Activated CD8-positive, alpha-beta T cell treated with anti-CD3 and anti-CD28 coated beads, Interleukin-2, amount 10 ng/mL, durations not matched to agents 7 days and 5 days (primary cell): ENCODE measurements at regions not wholly inside any gene's neighbourhood (a gene's known extent, or its start where the extent isn't known, plus 50 kb on each side); places are given as distances from the start of the nearest gene placed in this dataset.
"Not testable (repeated sequence)": the region's sequence is repeated elsewhere in the genome, so short reads cannot be mapped to it uniquely, and the experiment has no call there.

ENCODE experiments used
- ATAC-seq: fragments of 150-1000 bp; cut with Tn5 transposase; one replicate; pipeline ENCODE4 v1.10.0; 2021; ENCODE audit warnings: moderate library complexity
- CTCF ChIA-PET: fragments of 350-600 bp; sonication (Branson Sonifier 250); formaldehyde crosslinking; loops from one replicate; lab custom pipeline; 2021; ENCODE audit warnings: antibody characterized with exemption; lab: Charles Lee
- POLR2A ChIA-PET: fragments of 350-600 bp; sonication (Branson Sonifier 250); formaldehyde crosslinking; loops from one replicate; lab custom pipeline; 2021; ENCODE audit warnings: antibody characterized with exemption; lab: Charles Lee
- DNase-seq: peaks from one replicate; pipeline ENCODE4 v3.0.0-alpha.2; 2020
- H3K27ac Mint-ChIP-seq: one replicate; pipeline ENCODE4 v1.8.0; 2021; ENCODE audit warnings: mild to moderate bottlenecking, mixed read lengths
- H3K27me3 Mint-ChIP-seq: one replicate; pipeline ENCODE4 v1.8.0; 2021; ENCODE audit warnings: low read depth, mixed read lengths
- H3K36me3 Mint-ChIP-seq: one replicate; pipeline ENCODE4 v1.8.0; 2021; ENCODE audit warnings: low read depth, mixed read lengths
- H3K4me1 Mint-ChIP-seq: one replicate; pipeline ENCODE4 v1.8.0; 2021; ENCODE audit warnings: low read depth, mixed read lengths
- H3K4me3 Mint-ChIP-seq: one replicate; pipeline ENCODE4 v1.8.0; 2021; ENCODE audit warnings: mild to moderate bottlenecking, mixed read lengths
- H3K9me3 Mint-ChIP-seq: one replicate; pipeline ENCODE4 v1.8.0; 2022; ENCODE audit warnings: mixed read lengths; ENCODE audit not compliant: insufficient read depth

DNA sequence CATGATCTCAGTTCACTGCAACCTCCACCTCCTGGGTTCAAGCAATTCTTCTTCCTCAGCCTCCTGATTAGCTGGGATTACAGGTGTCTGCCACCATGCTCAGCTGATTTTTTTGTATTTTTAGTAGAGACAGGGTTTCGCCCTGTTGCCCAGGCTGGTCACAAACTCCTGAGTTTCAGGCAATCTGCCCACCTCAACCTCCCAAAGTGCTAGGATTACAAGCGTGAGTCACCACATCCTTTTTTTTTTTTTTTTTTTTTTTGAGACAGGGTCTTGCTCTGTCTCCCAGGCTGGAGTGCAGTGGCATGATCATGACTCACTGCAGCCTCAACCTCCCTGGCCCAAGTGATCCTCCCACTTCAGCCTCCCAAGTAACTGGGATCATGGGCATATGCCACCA, 298.9 kb downstream of the SPRY1 start:
- H3K36me3 Mint-ChIP-seq, H3K27me3 Mint-ChIP-seq, ATAC-seq, DNase-seq, H3K4me1 Mint-ChIP-seq, H3K4me3 Mint-ChIP-seq, H3K27ac Mint-ChIP-seq, CTCF ChIA-PET, POLR2A ChIA-PET, H3K9me3 Mint-ChIP-seq: not testable (repeated sequence)

DNA sequence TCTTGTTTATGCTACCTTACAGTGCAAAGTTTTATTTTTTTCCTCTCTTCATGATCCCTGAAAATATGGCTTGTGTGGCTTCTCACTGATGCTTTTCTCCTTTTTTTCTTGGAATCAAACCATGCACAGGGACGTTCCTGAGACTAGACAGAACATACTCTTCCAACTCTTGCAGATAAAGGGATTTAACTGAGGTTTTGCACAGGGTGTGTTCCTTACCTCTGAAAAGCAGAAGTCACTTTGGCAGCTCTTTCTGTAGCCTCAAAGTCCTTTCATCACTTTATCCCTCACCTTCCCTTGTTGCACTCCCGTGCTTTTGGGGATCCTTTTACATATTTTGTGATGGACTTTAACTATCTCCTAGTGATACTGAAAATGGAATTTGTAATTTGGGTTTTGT, 300.1 kb downstream of the SPRY1 start:
- no peak overlapping the region for H3K27ac Mint-ChIP-seq
- CTCF ChIA-PET: no interaction called here
- no peak for ATAC-seq
- H3K4me3 Mint-ChIP-seq: no peak overlapping the region
- H3K27me3 Mint-ChIP-seq: peaks cover 8% of the 10 kb centered on the region
- H3K4me1 Mint-ChIP-seq: peaks cover 5% of the 10 kb centered on the region
- H3K36me3 Mint-ChIP-seq: no peaks in the 10 kb centered on the region
- no peak for DNase-seq
- H3K9me3 Mint-ChIP-seq: no peaks in the 10 kb centered on the region
- POLR2A ChIA-PET: no interaction called here

DNA sequence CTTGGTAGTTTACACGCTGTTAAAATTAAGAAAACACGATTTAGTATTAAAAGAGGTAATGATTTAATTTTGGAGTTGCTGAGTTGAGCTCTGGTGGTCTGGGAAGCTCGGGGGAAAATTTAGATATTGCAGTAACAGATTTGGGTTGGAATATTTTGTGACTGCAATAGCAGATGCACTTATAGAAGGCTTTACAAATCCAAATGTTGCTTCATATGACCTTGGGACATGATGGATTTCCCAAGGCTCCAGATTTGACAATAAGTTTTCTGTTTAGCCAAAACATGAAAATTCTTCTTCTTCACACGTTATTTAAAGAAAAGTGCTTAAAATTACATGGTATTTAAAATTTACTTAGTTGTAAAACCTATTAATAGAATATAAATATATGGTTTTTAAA, 302.0 kb downstream of the SPRY1 start:
- ATAC-seq (no peak), DNase-seq (no peak)
- Mint-ChIP-seq H3K4me3 (no peak overlapping the region), H3K9me3 (no peaks in the 10 kb centered on the region), H3K4me1 (peaks cover 5% of the 10 kb centered on the region), H3K27ac (no peak overlapping the region), H3K27me3 (peaks cover 12% of the 10 kb centered on the region), H3K36me3 (no peaks in the 10 kb centered on the region)
- ChIA-PET CTCF (no interaction called here), POLR2A (no interaction called here)

- ATAC-seq (no peak), DNase-seq (no peak)
- CTCF ChIA-PET: no interaction called here
- POLR2A ChIA-PET: interaction anchor here (0.6 kb wide), 1 partner anchor 74 kb away, joined by 3 read pairs; no protein-coding TSS in a partner anchor
- Mint-ChIP-seq H3K4me3 (no peak overlapping the region), H3K4me1 (peaks cover 5% of the 10 kb centered on the region), H3K27me3 (peaks cover 16% of the 10 kb centered on the region), H3K9me3 (no peaks in the 10 kb centered on the region), H3K27ac (no peak overlapping the region), H3K36me3 (no peaks in the 10 kb centered on the region)
These were observed 303.5 kb downstream of the SPRY1 start for GRCh38 chr4:123699880-123700771.

GRCh38 chr4:123701131-123701575, 304.6 kb downstream of the SPRY1 start:
- POLR2A ChIA-PET: interaction anchor here (0.6 kb wide), 1 partner anchor 75 kb away, joined by 3 read pairs; no protein-coding TSS in a partner anchor
- CTCF ChIA-PET: no interaction called here
- no peak for ATAC-seq
- Mint-ChIP-seq H3K4me3 (no peak overlapping the region), H3K27me3 (peaks cover 16% of the 10 kb centered on the region), H3K9me3 (no peaks in the 10 kb centered on the region), H3K36me3 (no peaks in the 10 kb centered on the region), H3K4me1 (peaks cover 5% of the 10 kb centered on the region), H3K27ac (no peak overlapping the region)
- DNase-seq: no peak

GRCh38 chr4:123705419-123705818, 308.8 kb downstream of the SPRY1 start:
- no peaks in the 10 kb centered on the region for H3K9me3 Mint-ChIP-seq
- no peaks in the 10 kb centered on the region for H3K4me1 Mint-ChIP-seq
- POLR2A ChIA-PET: no interaction called here
- DNase-seq (no peak), ATAC-seq (no peak)
- H3K4me3 Mint-ChIP-seq: no peak overlapping the region
- H3K27ac Mint-ChIP-seq: no peak overlapping the region
- no peaks in the 10 kb centered on the region for H3K36me3 Mint-ChIP-seq
- peaks cover 7% of the 10 kb centered on the region for H3K27me3 Mint-ChIP-seq
- CTCF ChIA-PET: no interaction called here

DNA sequence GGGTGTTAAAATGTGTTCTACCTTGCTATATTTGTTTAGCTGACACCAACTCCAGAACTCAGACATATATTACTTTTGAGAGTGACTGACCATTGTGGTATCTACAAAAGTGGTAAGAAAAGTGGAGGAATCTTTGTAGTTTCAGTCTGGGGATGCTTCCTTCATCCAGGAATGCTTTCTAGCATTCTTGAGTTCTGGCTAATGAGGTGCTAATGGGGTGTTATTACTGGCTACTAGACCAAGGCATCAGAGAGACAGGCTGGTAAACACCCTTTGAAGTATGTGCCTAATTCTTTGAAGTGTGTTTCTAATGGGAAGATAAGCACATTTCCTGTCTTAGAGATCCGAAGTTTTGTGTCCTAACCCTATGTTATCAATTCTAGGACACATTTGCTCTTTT, 310.4 kb downstream of the SPRY1 start:
- CTCF ChIA-PET: no interaction called here

GRCh38 chr4:123708902-123709301, 312.3 kb downstream of the SPRY1 start:
- Mint-ChIP-seq H3K4me1 (no peaks in the 10 kb centered on the region), H3K4me3 (no peak overlapping the region), H3K27me3 (peaks cover 5% of the 10 kb centered on the region), H3K36me3 (no peaks in the 10 kb centered on the region), H3K9me3 (no peaks in the 10 kb centered on the region), H3K27ac (no peak overlapping the region)
- ChIA-PET POLR2A (no interaction called here), CTCF (no interaction called here)
- ATAC-seq: no peak
- DNase-seq: no peak

More for the DNA sequence above, 310.4 kb downstream of the SPRY1 start:
- H3K9me3 Mint-ChIP-seq: no peaks in the 10 kb centered on the region
- POLR2A ChIA-PET: no interaction called here
- no peak overlapping the region for H3K4me3 Mint-ChIP-seq
- H3K36me3 Mint-ChIP-seq: no peaks in the 10 kb centered on the region
- peaks cover 7% of the 10 kb centered on the region for H3K27me3 Mint-ChIP-seq
- H3K27ac Mint-ChIP-seq: no peak overlapping the region
- no peaks in the 10 kb centered on the region for H3K4me1 Mint-ChIP-seq
- no peak for ATAC-seq
- DNase-seq: no peak

- POLR2A ChIA-PET: no interaction called here
- Mint-ChIP-seq H3K27ac (no peak overlapping the region), H3K27me3 (peaks cover 9% of the 10 kb centered on the region), H3K36me3 (no peaks in the 10 kb centered on the region), H3K4me3 (no peak overlapping the region), H3K9me3 (no peaks in the 10 kb centered on the region), H3K4me1 (no peaks in the 10 kb centered on the region)
- no peak for ATAC-seq
- no peak for DNase-seq
- CTCF ChIA-PET: no interaction called here
These were observed 312.7 kb downstream of the SPRY1 start for GRCh38 chr4:123709336-123709735.

- CTCF ChIA-PET: no interaction called here
- Mint-ChIP-seq H3K9me3 (no peaks in the 10 kb centered on the region), H3K4me3 (no peak overlapping the region), H3K27me3 (peaks cover 19% of the 10 kb centered on the region), H3K27ac (no peak overlapping the region), H3K36me3 (no peaks in the 10 kb centered on the region), H3K4me1 (no peaks in the 10 kb centered on the region)
- ATAC-seq (no peak), DNase-seq (no peak)
- POLR2A ChIA-PET: no interaction called here
These were observed 334.4 kb downstream of the SPRY1 start for GRCh38 chr4:123731035-123731434.

DNA sequence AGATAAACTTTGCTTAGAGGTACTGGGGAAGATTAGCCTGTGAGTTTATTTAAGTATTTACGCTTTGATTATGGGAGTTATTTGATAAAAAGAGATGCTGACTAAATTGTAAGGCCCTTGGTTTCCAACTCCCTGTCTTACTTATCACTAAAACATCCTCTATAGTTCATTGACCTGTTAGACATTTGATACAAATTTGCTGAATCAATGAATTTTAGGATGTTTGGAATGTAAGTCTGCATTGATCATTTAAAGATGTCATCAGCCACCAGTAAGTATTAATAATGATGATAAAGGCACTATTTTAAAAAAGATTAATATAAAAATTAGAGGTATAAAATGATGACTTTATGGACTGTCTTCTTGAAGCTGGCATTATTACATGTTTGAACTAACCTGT, 340.6 kb downstream of the SPRY1 start:
- Mint-ChIP-seq H3K4me3 (no peak overlapping the region), H3K9me3 (no peaks in the 10 kb centered on the region), H3K4me1 (no peaks in the 10 kb centered on the region), H3K36me3 (no peaks in the 10 kb centered on the region), H3K27ac (no peak overlapping the region), H3K27me3 (peaks cover 6% of the 10 kb centered on the region)
- CTCF ChIA-PET: no interaction called here
- POLR2A ChIA-PET: no interaction called here
- DNase-seq (no peak), ATAC-seq (no peak)

GRCh38 chr4:123739806-123740205, 343.2 kb downstream of the SPRY1 start:
- no peaks in the 10 kb centered on the region for H3K36me3 Mint-ChIP-seq
- H3K4me1 Mint-ChIP-seq: peaks cover under 1% of the 10 kb centered on the region
- ATAC-seq: no peak
- DNase-seq: no peak
- no peak overlapping the region for H3K4me3 Mint-ChIP-seq
- ChIA-PET POLR2A (no interaction called here), CTCF (no interaction called here)
- H3K27ac Mint-ChIP-seq: no peak overlapping the region
- H3K9me3 Mint-ChIP-seq: no peaks in the 10 kb centered on the region
- peaks cover 3% of the 10 kb centered on the region for H3K27me3 Mint-ChIP-seq
